ENCODE measurements at regions not wholly inside any gene's neighbourhood (a gene's known extent, or its start where the extent isn't known, plus 50 kb on each side); places are given as distances from the start of the nearest gene placed in this dataset.

DNA sequence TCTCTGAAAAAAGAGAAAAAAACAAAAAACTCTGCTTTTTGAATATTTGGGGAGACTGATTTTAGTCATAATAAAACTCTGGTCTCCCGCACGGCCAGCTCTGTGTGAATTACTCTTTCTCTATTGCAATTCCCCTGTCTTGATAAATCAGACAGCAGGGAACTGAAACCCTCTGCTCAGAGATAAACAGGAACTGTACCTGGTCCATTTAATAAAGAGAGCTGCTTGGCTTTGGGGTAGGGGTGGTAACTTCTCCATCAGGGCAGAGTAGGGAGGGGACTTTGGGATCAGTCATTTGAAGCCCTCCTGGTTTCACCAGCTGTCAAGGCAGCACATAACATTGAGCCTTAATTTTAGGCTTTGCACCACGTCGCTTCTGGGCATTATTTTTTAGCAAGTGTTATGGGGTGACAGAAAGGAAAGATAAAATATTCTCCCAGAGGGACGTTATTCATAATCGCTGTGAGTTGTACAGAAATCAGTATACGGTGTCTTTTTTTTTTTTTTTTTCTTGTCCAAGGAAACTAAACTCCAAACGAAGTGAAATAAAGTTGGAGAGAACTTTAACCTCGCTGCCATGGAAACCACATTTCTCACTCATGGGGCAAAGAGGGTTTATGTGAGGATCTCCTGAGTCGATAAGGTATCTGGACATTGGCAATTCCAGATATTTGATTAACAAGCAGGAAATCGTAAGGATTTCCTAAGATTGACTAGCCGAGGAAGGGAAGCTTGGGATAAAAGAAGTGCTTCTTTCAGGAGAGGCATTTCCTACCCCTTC, 99.0 kb upstream of the MRI1 start (continued):
- no peak for TF ChIP-seq ZBED4 (CRISPR knock-in tag; IDR thresholded peaks at IDR 0.05; ENCODE audit: borderline replicate concordance)
- TF ChIP-seq ZNF660 (CRISPR knock-in tag; IDR thresholded peaks at IDR 0.05; ENCODE audit: borderline replicate concordance, low read depth), result no peak
- no peak for TF ChIP-seq FOXK1 (CRISPR knock-in tag; IDR thresholded peaks at IDR 0.05; ENCODE audit: borderline replicate concordance, low read depth)
- TF ChIP-seq FOXA3 (CRISPR knock-in tag; IDR thresholded peaks at IDR 0.05), result no peak
- TF ChIP-seq ZNF207 (IDR thresholded peaks at IDR 0.05; ENCODE audit: borderline replicate concordance), result no peak
- TF ChIP-seq MED8 (CRISPR knock-in tag; IDR thresholded peaks at IDR 0.05; ENCODE audit: insufficient replicate concordance), result no peak

DNA sequence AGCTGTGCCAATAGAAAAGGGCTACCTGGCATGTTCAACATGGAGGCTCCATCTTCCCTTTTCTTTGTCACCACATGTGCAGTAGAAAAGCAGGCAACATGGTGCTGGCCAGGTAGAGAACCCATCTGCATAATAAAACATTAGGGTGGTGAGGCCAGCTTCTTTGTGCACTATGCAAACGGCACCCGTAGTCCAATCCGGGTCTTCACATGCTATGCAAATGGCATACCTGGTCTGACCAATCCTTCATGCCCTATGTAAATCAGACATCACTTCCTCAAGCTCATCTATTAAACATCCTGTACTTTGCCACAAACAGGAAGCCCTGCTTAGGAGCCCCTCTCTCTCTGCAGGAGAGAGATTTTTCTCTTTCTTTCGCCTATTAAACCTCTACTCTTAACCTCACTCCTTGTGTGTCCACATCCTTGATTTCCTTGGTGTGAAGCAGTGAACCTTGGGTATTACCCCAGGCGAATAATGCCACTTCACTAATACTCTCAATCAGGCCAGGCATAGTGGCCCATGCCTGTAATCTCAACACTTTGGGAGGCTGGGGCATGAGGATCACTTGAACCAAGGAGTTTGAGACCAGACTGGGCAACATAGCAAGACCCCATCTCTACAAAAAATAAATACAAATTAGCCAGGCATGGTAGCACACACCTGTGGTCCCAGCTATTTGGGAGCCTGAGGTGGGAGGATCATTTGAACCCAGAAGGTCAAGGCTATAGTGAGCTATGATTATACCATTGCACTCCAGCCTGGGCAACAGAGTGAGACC, 111.3 kb upstream of the MRI1 start:
- Histone ChIP-seq H4K20me1 (ENCODE audit: insufficient read depth, low read length) (no peaks in the 10 kb centered on the region), H3K9ac (ENCODE audit: insufficient read depth, low read depth, low read length) (no peak overlapping the region), H3K27me3 (ENCODE audit: control insufficient read depth in 1 of 2, insufficient read depth in 2 of 2, low read length in 2 of 2) (peaks cover 0 to 3% of the 10 kb centered on the region in 2 experiments; a peak in 1 of 5 replicates), H3K79me2 (ENCODE audit: insufficient read depth, low read length) (no peaks in the 10 kb centered on the region), H3K9me3 (ENCODE audit: low read length) (no peaks in the 10 kb centered on the region), H2AFZ (ENCODE audit: low read length) (no peak overlapping the region), H3K36me3 (replicated peaks in 1 of 2; ENCODE audit: control insufficient read depth in 1 of 2, insufficient read depth in 2 of 2, low read length in 2 of 2) (no peaks in the 10 kb centered on the region), H3K4me2 (ENCODE audit: low read depth, low read length) (no peak overlapping the region), H3K27ac (ENCODE audit: extremely low read length, insufficient read depth, low read length) (no peak overlapping the region), H3K4me3 (replicated peaks in 1 of 3; ENCODE audit: insufficient read depth in 1 of 3, low read depth in 2 of 3, low read length in 3 of 3) (no peak overlapping the region), H3K4me1 (ENCODE audit: insufficient read depth, low read length) (peaks cover 12% of the 10 kb centered on the region)
- ATAC-seq (no peak), FAIRE-seq (no peak), DNase-seq (ENCODE audit: low spot score) (no peak)
- intact Hi-C loops (cut with micrococcal nuclease; ENCODE audit: unreplicated experiment) (no loop called here), in situ Hi-C loops (cut with HindIII; ENCODE audit: extremely low pct_ligation_motif_present, low pct_unique_long_range_greater_than_20kb) (no loop called here)
- TF ChIP-seq ZNF121 (CRISPR knock-in tag; IDR thresholded peaks at IDR 0.05) (peak; percentile 67), SRSF9 (IDR thresholded peaks at IDR 0.05; ENCODE audit: borderline replicate concordance, insufficient read depth, low read depth, low read length, poor library complexity, severe bottlenecking) (no peak)
- BruUV-seq (replicated peaks), result no TSS peak
- 9% methylated on average over 5 of the region's 5 CpGs for WGBS (ENCODE audit: low lambda C conversion rate)
- CTCF ChIA-PET (ENCODE audit: low intra/inter-chr PET ratio, low total read pairs), result no interaction called here
- POLR2A ChIA-PET, result no interaction called here

Data from HepG2 (cell line).